GM13977 (cell line): ENCODE measurements at regions not wholly inside any gene's neighbourhood (a gene's known extent, or its start where the extent isn't known, plus 50 kb on each side); places are given as distances from the start of the nearest gene placed in this dataset.

ENCODE experiments used
- DNase-seq: peaks from one replicate; pipeline ENCODE4 v3.0.0; 2012; ENCODE audit warnings: low spot score
- CTCF ChIP-seq: IDR thresholded peaks from 2 replicates; pipeline ENCODE4 v1.5.1; 2012; ENCODE audit warnings: mild to moderate bottlenecking, control low read depth; ENCODE audit not compliant: insufficient read depth; ENCODE audit errors: extremely low read depth, missing control alignments
- in situ Hi-C: fragments of 300-500 bp; cut with MboI; formaldehyde crosslinking; loops from one replicate; pipeline ENCODE4 v1.12.0; 2022; ENCODE audit warnings: low sequenced_read_pairs, low pct_unique_long_range_greater_than_20kb, mixed read lengths, inconsistent platforms; ENCODE audit not compliant: unreplicated experiment

GRCh38 chr19:5290336-5291262, 50.0 kb downstream of the PTPRS start:
- no peak for DNase-seq
- in situ Hi-C loops = no loop called here

GRCh38 chr19:5289060-5289990, 51.3 kb downstream of the PTPRS start:
- TF ChIP-seq CTCF = no peak
- in situ Hi-C loops = no loop called here

More at GRCh38 chr19:5290336-5291262, 50.0 kb downstream of the PTPRS start:
- TF ChIP-seq CTCF = no peak

GRCh38 chr19:5288347-5288739, 52.3 kb downstream of the PTPRS start:
- no peak for TF ChIP-seq CTCF
- no peak for DNase-seq
- in situ Hi-C loops = no loop called here

More at GRCh38 chr19:5289060-5289990, 51.3 kb downstream of the PTPRS start:
- no peak for DNase-seq

- DNase-seq = no peak
- in situ Hi-C loops = no loop called here
- no peak for TF ChIP-seq CTCF
Measured at GRCh38 chr19:5287066-5287465, 53.5 kb downstream of the PTPRS start.

GRCh38 chr19:5286465-5287029, 54.1 kb downstream of the PTPRS start:
- no peak for TF ChIP-seq CTCF
- in situ Hi-C loops = no loop called here
- no peak for DNase-seq

GRCh38 chr19:5285955-5286354, 54.7 kb downstream of the PTPRS start:
- no peak for DNase-seq
- in situ Hi-C loops = no loop called here
- TF ChIP-seq CTCF = no peak
